ENCODE measurements at regions not wholly inside any gene's neighbourhood (a gene's known extent, or its start where the extent isn't known, plus 50 kb on each side); places are given as distances from the start of the nearest gene placed in this dataset.

- TF ChIP-seq, protein P1, sequence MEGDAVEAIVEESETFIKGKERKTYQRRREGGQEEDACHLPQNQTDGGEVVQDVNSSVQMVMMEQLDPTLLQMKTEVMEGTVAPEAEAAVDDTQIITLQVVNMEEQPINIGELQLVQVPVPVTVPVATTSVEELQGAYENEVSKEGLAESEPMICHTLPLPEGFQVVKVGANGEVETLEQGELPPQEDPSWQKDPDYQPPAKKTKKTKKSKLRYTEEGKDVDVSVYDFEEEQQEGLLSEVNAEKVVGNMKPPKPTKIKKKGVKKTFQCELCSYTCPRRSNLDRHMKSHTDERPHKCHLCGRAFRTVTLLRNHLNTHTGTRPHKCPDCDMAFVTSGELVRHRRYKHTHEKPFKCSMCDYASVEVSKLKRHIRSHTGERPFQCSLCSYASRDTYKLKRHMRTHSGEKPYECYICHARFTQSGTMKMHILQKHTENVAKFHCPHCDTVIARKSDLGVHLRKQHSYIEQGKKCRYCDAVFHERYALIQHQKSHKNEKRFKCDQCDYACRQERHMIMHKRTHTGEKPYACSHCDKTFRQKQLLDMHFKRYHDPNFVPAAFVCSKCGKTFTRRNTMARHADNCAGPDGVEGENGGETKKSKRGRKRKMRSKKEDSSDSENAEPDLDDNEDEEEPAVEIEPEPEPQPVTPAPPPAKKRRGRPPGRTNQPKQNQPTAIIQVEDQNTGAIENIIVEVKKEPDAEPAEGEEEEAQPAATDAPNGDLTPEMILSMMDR (conservative IDR thresholded peaks at IDR 0.05 in 1 of 2, IDR thresholded peaks at IDR 0.05 in 1 of 2; ENCODE audit: extremely low read depth in 1 of 2, insufficient read depth in 1 of 2, low read depth in 1 of 2, low read length in 2 of 2): no peak
- TF ChIP-seq EZH2 (IDR thresholded peaks at IDR 0.05; ENCODE audit: borderline replicate concordance, low read length): no peak
These were observed 94.6 kb upstream of the SNTG2 start for GRCh38 chr2:856041-856440.
